GM23338 (cell line): ENCODE measurements at regions not wholly inside any gene's neighbourhood (a gene's known extent, or its start where the extent isn't known, plus 50 kb on each side); places are given as distances from the start of the nearest gene placed in this dataset.
"Not testable (repeated sequence)": the region's sequence is repeated elsewhere in the genome, so short reads cannot be mapped to it uniquely, and the experiment has no call there.

Experiments
- ATAC-seq: fragments of 200-7000 bp; cut with Tn5 transposase; 3 replicates; pipeline ENCODE4 v1.9.1; 2020
- DNase-seq: peaks from one replicate; pipeline ENCODE4 v3.0.0-alpha.2; 2015; ENCODE audit warnings: low spot score
- H2AFZ ChIP-seq: fragments of 200-600 bp; sonication (generic); 2 replicates; pipeline ENCODE4 v1.8.0; 2016; ENCODE audit warnings: antibody characterized with exemption, mild to moderate bottlenecking, moderate library complexity
- H3F3A ChIP-seq: fragments of 200-600 bp; sonication (generic); replicated peaks from 2 replicates; pipeline ENCODE4 v1.8.0; 2017; ENCODE audit warnings: antibody characterized with exemption, mixed run types, low read depth
- H3K27ac ChIP-seq: fragments of 200-600 bp; sonication (generic); 2 replicates; pipeline ENCODE4 v1.6.1; 2016; ENCODE audit warnings: low read depth
- H3K27me3 ChIP-seq: fragments of 200-600 bp; sonication (generic); 2 replicates; pipeline ENCODE4 v1.8.0; 2016; ENCODE audit warnings: mild to moderate bottlenecking, mixed run types, moderate library complexity; ENCODE audit not compliant: insufficient read depth
- H3K36me3 ChIP-seq: fragments of 200-600 bp; sonication (generic); 2 replicates; pipeline ENCODE4 v1.8.0; 2016; ENCODE audit warnings: mild to moderate bottlenecking; ENCODE audit not compliant: insufficient read depth
- H3K4me1 ChIP-seq: fragments of 200-600 bp; sonication (generic); 2 replicates; pipeline ENCODE4 v1.8.0; 2016; ENCODE audit warnings: mild to moderate bottlenecking, moderate library complexity; ENCODE audit not compliant: insufficient read depth
- H3K4me2 ChIP-seq: fragments of 200-600 bp; sonication (generic); 2 replicates; pipeline ENCODE4 v1.7.1; 2017; ENCODE audit warnings: mixed run types
- H3K4me3 ChIP-seq: fragments of 200-600 bp; sonication (generic); 2 replicates; pipeline ENCODE4 v1.6.1; 2016; ENCODE audit warnings: mixed run types
- H3K79me2 ChIP-seq: fragments of 200-600 bp; sonication (generic); replicated peaks from 2 replicates; pipeline ENCODE4 v1.8.0; 2017; ENCODE audit warnings: mild to moderate bottlenecking; ENCODE audit not compliant: insufficient read depth
- H3K9me2 ChIP-seq: fragments of 200-600 bp; sonication (generic); 2 replicates; pipeline ENCODE4 v1.8.0; 2017; ENCODE audit not compliant: insufficient read depth
- H4K20me1 ChIP-seq: fragments of 200-600 bp; sonication (generic); replicated peaks from 2 replicates; pipeline ENCODE4 v1.8.0; 2017; ENCODE audit warnings: mild to moderate bottlenecking; ENCODE audit not compliant: insufficient read depth
- H3K27ac Mint-ChIP-seq: 2 replicates; pipeline ENCODE4 v1.8.0; 2020; ENCODE audit warnings: inconsistent platforms, mild to moderate bottlenecking, moderate library complexity, mixed read lengths
- H3K27me3 Mint-ChIP-seq: 3 replicates; pipeline ENCODE4 v1.8.0; 2022; ENCODE audit warnings: low read depth, mild to moderate bottlenecking, moderate library complexity, mixed read lengths, inconsistent platforms; ENCODE audit not compliant: insufficient read depth, poor library complexity
- H3K36me3 Mint-ChIP-seq: 3 replicates; pipeline ENCODE4 v1.8.0; 2021; ENCODE audit warnings: low read depth, mild to moderate bottlenecking, inconsistent platforms, moderate library complexity, mixed read lengths
- H3K4me1 Mint-ChIP-seq: 3 replicates; pipeline ENCODE4 v1.8.0; 2020; ENCODE audit warnings: mild to moderate bottlenecking, inconsistent platforms, mixed read lengths
- H3K4me3 Mint-ChIP-seq: 3 replicates; pipeline ENCODE4 v1.8.0; 2021; ENCODE audit warnings: moderate library complexity, mild to moderate bottlenecking, inconsistent platforms, mixed read lengths
- H3K9me3 Mint-ChIP-seq: 3 replicates; pipeline ENCODE4 v1.8.0; 2020; ENCODE audit warnings: moderate library complexity, mild to moderate bottlenecking, inconsistent platforms, mixed read lengths
- CREB1 ChIP-seq: fragments of 250-450 bp; sonication (Bioruptor Pico); IDR thresholded peaks from 2 replicates; pipeline ENCODE4 v1.5.0; 2020; ENCODE audit warnings: low read depth, mild to moderate bottlenecking, moderate library complexity
- EZH2phosphoT487 ChIP-seq: fragments of 200-600 bp; sonication (generic); IDR thresholded peaks from one replicate; pipeline ENCODE4 v1.8.1; 2018; ENCODE audit warnings: antibody characterized with exemption; ENCODE audit not compliant: unreplicated experiment
- JUNB ChIP-seq: IDR thresholded peaks from one replicate; pipeline ENCODE4 v1.6.1; 2016; ENCODE audit warnings: antibody characterized with exemption; ENCODE audit not compliant: unreplicated experiment
- NANOG ChIP-seq: IDR thresholded peaks from 2 replicates; pipeline ENCODE4 v1.6.1; 2016; ENCODE audit warnings: antibody characterized with exemption, borderline replicate concordance
- POLR2AphosphoS5 ChIP-seq: IDR thresholded peaks from 2 replicates; pipeline ENCODE4 v1.6.1; 2016; ENCODE audit warnings: antibody characterized with exemption, low read depth
- REST ChIP-seq: IDR thresholded peaks from one replicate; pipeline ENCODE4 v1.6.1; 2018; ENCODE audit warnings: antibody characterized with exemption; ENCODE audit not compliant: unreplicated experiment
- STAT1 ChIP-seq: IDR thresholded peaks from one replicate; pipeline ENCODE4 v1.6.1; 2016; ENCODE audit warnings: antibody characterized with exemption; ENCODE audit not compliant: unreplicated experiment
- ZNF114 ChIP-seq: fragments of 250-450 bp; sonication (Bioruptor Pico); IDR thresholded peaks from 2 replicates; pipeline ENCODE4 v1.5.0; 2020; ENCODE audit warnings: mild to moderate bottlenecking, moderate library complexity
- ZNF331 ChIP-seq: fragments of 250-450 bp; sonication (Bioruptor Pico); IDR thresholded peaks from 2 replicates; pipeline ENCODE4 v1.5.0; 2020; ENCODE audit warnings: low read depth, mild to moderate bottlenecking, moderate library complexity
- TF ChIP-seq, protein P1 (sequence below): IDR thresholded peaks from 2 replicates; pipeline ENCODE4 v1.6.1; 2016; ENCODE audit warnings: antibody characterized with exemption

- H3K27ac ChIP-seq, H3K27me3 Mint-ChIP-seq, H4K20me1 ChIP-seq, H3K9me2 ChIP-seq, ATAC-seq, H2AFZ ChIP-seq, H3F3A ChIP-seq, H3K79me2 ChIP-seq, H3K4me2 ChIP-seq, H3K4me3 Mint-ChIP-seq, H3K36me3 ChIP-seq, H3K4me1 ChIP-seq, H3K36me3 Mint-ChIP-seq, H3K27me3 ChIP-seq, H3K4me3 ChIP-seq, H3K27ac Mint-ChIP-seq, DNase-seq, H3K4me1 Mint-ChIP-seq: not testable (repeated sequence)
- peaks cover 15% of the 10 kb centered on the region for H3K9me3 Mint-ChIP-seq
Observed at GRCh38 chr4:127379948-127380347, 252.8 kb upstream of the INTU start.

DNA sequence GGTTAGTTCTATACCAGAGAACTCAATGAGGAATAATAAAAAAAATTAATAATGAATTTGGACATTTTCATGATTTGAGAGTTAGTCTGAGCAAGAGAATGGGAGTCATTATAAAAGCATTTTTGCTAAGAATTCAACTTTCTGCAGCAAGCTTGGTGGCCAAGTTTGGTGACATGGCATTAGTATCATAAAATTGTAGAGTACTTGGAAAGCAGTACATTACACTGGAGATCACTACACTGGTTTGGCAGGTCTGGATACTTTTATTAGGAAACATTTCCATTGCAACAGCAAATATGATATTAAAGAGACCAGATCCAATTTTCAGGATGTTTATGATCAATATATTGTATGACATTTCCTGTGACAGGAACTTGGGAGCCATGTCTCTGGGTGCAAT lies 249.1 kb upstream of the INTU start:
- Mint-ChIP-seq H3K9me3 (peaks cover 15% of the 10 kb centered on the region), H3K27me3 (no peaks in the 10 kb centered on the region), H3K4me3 (no peak overlapping the region), H3K36me3 (peaks cover 6% of the 10 kb centered on the region; the same call in 2 of the 3 replicates), H3K27ac (no peak overlapping the region), H3K4me1 (no peaks in the 10 kb centered on the region)
- Histone ChIP-seq H3K79me2 (no peaks in the 10 kb centered on the region), H3K4me3 (no peak overlapping the region), H3K27ac (no peak overlapping the region), H3K4me1 (no peaks in the 10 kb centered on the region), H3K36me3 (no peaks in the 10 kb centered on the region), H3K27me3 (no peaks in the 10 kb centered on the region), H2AFZ (no peak overlapping the region), H3K9me2 (no peaks in the 10 kb centered on the region), H4K20me1 (no peaks in the 10 kb centered on the region), H3K4me2 (no peak overlapping the region), H3F3A (no peaks in the 10 kb centered on the region)
- ATAC-seq (no peak), DNase-seq (no peak)
- TF ChIP-seq ZNF331 (no peak), EZH2phosphoT487 (no peak), STAT1 (no peak), REST (no peak), NANOG (no peak), POLR2AphosphoS5 (no peak), JUNB (no peak)

DNA sequence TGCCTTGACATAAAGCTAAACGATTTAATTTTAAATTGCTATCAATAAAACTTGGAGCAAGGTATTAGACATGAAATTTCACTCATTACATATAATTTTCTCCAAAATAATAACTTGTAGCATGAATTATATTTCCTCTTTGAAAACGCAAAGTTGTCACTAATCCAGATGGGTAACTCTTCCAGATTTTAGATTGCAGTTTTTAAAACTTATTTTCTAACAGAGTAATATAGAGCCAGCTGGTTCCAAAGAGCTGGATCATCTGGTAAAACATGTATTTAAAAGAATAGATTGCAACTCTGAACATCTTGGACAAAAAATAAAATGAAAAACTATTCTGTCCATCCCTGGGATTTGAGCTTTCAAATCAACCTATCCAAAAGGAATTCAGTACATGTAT lies 238.2 kb upstream of the INTU start:
- no peak overlapping the region for H3K27ac Mint-ChIP-seq
- Histone ChIP-seq H3K9me2 (no peaks in the 10 kb centered on the region), H3K27me3 (no peaks in the 10 kb centered on the region), H4K20me1 (no peaks in the 10 kb centered on the region), H3K4me1 (no peaks in the 10 kb centered on the region), H3K79me2 (no peaks in the 10 kb centered on the region), H3K27ac (no peak overlapping the region), H3K36me3 (no peaks in the 10 kb centered on the region), H2AFZ (no peak overlapping the region), H3K4me2 (no peak overlapping the region), H3F3A (no peaks in the 10 kb centered on the region), H3K4me3 (no peak overlapping the region)
- DNase-seq (no peak), ATAC-seq (no peak)
- H3K9me3 Mint-ChIP-seq = no peaks in the 10 kb centered on the region
- H3K4me1 Mint-ChIP-seq = no peaks in the 10 kb centered on the region
- H3K4me3 Mint-ChIP-seq = no peak overlapping the region
- H3K36me3 Mint-ChIP-seq = no peaks in the 10 kb centered on the region
- H3K27me3 Mint-ChIP-seq = no peaks in the 10 kb centered on the region
- TF ChIP-seq ZNF114 (CRISPR knock-in tag) = no peak
- no peak for TF ChIP-seq ZNF331
- no peak for TF ChIP-seq EZH2phosphoT487
- no peak for TF ChIP-seq POLR2AphosphoS5
- TF ChIP-seq JUNB = no peak
- TF ChIP-seq REST = no peak
- TF ChIP-seq, protein P1, sequence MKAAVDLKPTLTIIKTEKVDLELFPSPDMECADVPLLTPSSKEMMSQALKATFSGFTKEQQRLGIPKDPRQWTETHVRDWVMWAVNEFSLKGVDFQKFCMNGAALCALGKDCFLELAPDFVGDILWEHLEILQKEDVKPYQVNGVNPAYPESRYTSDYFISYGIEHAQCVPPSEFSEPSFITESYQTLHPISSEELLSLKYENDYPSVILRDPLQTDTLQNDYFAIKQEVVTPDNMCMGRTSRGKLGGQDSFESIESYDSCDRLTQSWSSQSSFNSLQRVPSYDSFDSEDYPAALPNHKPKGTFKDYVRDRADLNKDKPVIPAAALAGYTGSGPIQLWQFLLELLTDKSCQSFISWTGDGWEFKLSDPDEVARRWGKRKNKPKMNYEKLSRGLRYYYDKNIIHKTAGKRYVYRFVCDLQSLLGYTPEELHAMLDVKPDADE = no peak
- TF ChIP-seq CREB1 (CRISPR knock-in tag) = no peak
